NCI-H345 (cell line): ENCODE measurements at regions not wholly inside any gene's neighbourhood (a gene's known extent, or its start where the extent isn't known, plus 50 kb on each side); places are given as distances from the start of the nearest gene placed in this dataset.

ENCODE experiments used
- DNase-seq: peaks from one replicate; lab custom pipeline; 2025; lab: John Stamatoyannopoulos, UW

DNA sequence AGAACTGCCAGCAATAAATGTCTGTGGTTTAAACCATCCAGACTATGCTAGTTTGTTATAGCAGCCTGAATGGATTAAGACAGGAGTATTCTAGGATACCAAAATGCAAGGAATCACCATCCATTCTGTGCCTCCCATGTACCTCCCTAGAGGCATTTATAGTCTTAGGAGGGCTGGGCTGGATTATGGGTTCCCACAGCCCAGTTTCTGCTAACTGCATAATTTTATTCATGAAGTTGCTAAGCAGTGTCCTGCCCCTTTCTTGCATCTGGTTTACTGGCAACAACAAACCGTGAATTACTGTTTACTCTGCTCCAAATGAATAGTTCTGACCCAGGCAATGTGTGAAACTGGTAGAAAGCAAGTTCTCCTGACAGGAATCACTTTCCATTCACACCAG lies 67.1 kb upstream of the PRKX start:
- no peak for DNase-seq

DNA sequence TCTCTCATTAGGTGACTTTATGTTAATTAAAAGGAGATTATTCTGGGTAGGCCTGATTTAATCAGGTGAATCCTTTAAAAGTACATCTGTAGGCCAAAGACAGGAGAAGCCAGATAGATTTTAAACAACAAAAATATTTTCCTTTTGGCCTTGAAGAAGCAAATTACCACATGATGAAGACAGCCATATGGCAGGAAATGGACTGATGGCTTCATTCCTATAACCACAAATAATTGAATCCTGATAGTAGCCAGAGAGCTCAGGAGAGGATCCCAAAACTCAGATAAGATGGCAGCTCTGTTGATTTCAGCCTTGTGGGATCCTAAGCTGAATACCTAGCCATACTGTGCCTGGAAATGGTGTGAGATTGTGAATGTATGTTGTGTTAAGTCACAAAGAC lies 66.1 kb upstream of the PRKX start:
- DNase-seq = no peak

DNA sequence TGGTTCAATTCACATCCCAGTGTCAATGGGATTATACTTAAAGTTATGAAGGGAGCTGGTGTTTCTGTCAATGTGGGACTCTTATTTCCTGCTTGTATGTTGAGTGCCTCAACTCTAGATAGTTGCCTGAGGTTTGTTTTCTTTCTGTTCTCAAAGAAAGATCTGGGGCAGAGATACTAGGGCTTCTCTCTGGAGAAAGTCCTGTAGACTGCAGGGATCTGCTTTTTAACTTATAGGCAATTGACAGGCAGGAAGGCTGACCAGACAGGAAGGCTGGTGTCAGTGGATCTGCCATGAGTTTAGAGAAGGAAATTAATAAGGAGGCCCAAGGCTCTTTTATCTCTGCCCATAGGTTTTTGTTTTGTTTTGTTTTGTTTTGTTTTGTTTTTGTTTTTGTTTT lies 64.0 kb upstream of the PRKX start:
- no peak for DNase-seq

DNA sequence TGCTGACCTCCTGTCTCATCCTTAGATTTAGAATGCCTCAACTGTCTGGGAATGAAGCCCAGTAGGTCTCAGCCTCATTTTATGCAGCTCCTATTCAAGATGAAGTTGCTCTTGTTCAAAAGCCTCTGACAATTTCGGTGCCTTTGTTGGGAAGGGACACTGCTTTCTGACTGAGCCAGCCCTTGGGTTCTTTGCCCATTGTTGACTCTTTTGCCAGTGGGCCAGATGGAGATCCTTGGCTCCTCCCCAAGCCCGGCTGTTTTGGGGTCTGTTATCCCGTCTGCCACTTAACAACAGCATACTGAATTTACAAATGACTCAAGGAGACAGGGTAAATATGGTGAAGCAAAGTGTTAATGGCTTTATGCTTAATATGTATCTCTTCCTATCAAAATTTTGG lies 58.3 kb upstream of the PRKX start:
- DNase-seq = no peak

DNA sequence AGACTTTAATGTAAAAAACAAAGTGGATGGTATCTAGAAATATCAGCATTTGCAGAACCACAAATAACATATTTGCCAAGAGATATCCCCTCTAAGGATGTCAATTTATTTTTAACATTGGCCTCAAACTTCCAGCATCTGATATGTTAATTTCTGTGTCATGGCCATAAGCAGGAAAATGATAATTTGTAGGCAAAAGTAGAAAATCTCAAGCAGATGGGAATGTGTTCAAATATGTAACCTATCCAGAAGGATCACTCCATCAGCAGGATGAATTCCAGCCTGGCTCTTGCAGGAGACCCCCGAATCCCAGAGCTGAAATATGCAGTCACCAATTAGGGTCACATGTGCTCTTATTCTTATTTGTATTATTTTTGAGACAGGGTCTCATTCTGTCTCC lies 55.4 kb upstream of the PRKX start:
- no peak for DNase-seq
